WTC11 (cell line): ENCODE measurements at regions not wholly inside any gene's neighbourhood (a gene's known extent, or its start where the extent isn't known, plus 50 kb on each side); places are given as distances from the start of the nearest gene placed in this dataset.

Experiments used
- ATAC-seq: fragments of 200-7000 bp; cut with Tn5 transposase; 2 replicates; pipeline ENCODE4 v1.10.0; 2021; ENCODE audit warnings: mild to moderate bottlenecking, moderate library complexity
- CTCF ChIA-PET: fragments of 300-600 bp; sonication (Branson Sonifier 250); formaldehyde crosslinking; loops from one replicate; lab custom pipeline; 2021; ENCODE audit warnings: antibody characterized with exemption; lab: Charles Lee
- POLR2A ChIA-PET: fragments of 350-600 bp; sonication (Branson Sonifier 250); formaldehyde crosslinking; loops from one replicate; lab custom pipeline; 2021; ENCODE audit warnings: antibody characterized with exemption; lab: Charles Lee
- DNase-seq: peaks from one replicate; pipeline ENCODE4 v3.0.0; 2021; ENCODE audit warnings: low spot score
- H3K27ac Mint-ChIP-seq: 2 replicates; pipeline ENCODE4 v1.8.0; 2021; ENCODE audit warnings: mixed read lengths
- H3K27me3 Mint-ChIP-seq: 2 replicates; pipeline ENCODE4 v1.8.0; 2021; ENCODE audit warnings: low read depth, mild to moderate bottlenecking, moderate library complexity, mixed read lengths
- H3K36me3 Mint-ChIP-seq: 2 replicates; pipeline ENCODE4 v1.8.0; 2021; ENCODE audit warnings: mixed read lengths
- H3K4me1 Mint-ChIP-seq: 2 replicates; pipeline ENCODE4 v1.8.0; 2022; ENCODE audit warnings: mixed read lengths
- H3K4me3 Mint-ChIP-seq: 2 replicates; pipeline ENCODE4 v1.8.0; 2021; ENCODE audit warnings: mild to moderate bottlenecking, moderate library complexity, mixed read lengths
- H3K9me3 Mint-ChIP-seq: 2 replicates; pipeline ENCODE4 v1.8.0; 2021; ENCODE audit warnings: mixed read lengths
- AR ChIP-seq: fragments of 250-450 bp; sonication (Bioruptor Pico); IDR thresholded peaks from 2 replicates; pipeline ENCODE4 v1.9.0; 2021; ENCODE audit warnings: mild to moderate bottlenecking
- ATF3 ChIP-seq: sonication (generic); formaldehyde crosslinking; conservative IDR thresholded peaks from 2 replicates; pipeline ENCODE4 v1.8.1; 2022; ENCODE audit warnings: mild to moderate bottlenecking, missing genetic modification reagents
- E2F1 ChIP-seq: sonication (generic); formaldehyde crosslinking; IDR thresholded peaks from 2 replicates; pipeline ENCODE4 v1.8.0; 2022; ENCODE audit warnings: mild to moderate bottlenecking, missing genetic modification reagents
- E2F4 ChIP-seq: sonication (generic); formaldehyde crosslinking; IDR thresholded peaks from 2 replicates; pipeline ENCODE4 v1.8.1; 2022; ENCODE audit warnings: low read depth, mild to moderate bottlenecking, moderate library complexity, missing genetic modification reagents, borderline replicate concordance
- ESRRA ChIP-seq: sonication (generic); formaldehyde crosslinking; IDR thresholded peaks from 2 replicates; pipeline ENCODE4 v1.8.1; 2022; ENCODE audit warnings: mild to moderate bottlenecking, missing genetic modification reagents, borderline replicate concordance
- ETV6 ChIP-seq: sonication (generic); formaldehyde crosslinking; IDR thresholded peaks from 2 replicates; pipeline ENCODE4 v1.8.1; 2022; ENCODE audit warnings: mild to moderate bottlenecking, missing genetic modification reagents
- GABPB1 ChIP-seq: sonication (generic); formaldehyde crosslinking; IDR thresholded peaks from 2 replicates; pipeline ENCODE4 v1.8.1; 2023; ENCODE audit warnings: mild to moderate bottlenecking, missing genetic modification reagents
- HMGXB4 ChIP-seq: sonication (generic); formaldehyde crosslinking; IDR thresholded peaks from 2 replicates; pipeline ENCODE4 v1.8.1; 2023; ENCODE audit warnings: mild to moderate bottlenecking, moderate library complexity, missing genetic modification reagents
- MLX ChIP-seq: sonication (generic); formaldehyde crosslinking; IDR thresholded peaks from 2 replicates; pipeline ENCODE4 v1.8.1; 2023; ENCODE audit warnings: mild to moderate bottlenecking, missing genetic modification reagents, moderate library complexity
- NR3C1 ChIP-seq: sonication (generic); formaldehyde crosslinking; conservative IDR thresholded peaks from 2 replicates; pipeline ENCODE4 v1.8.1; 2023; ENCODE audit warnings: low read depth, mild to moderate bottlenecking, missing genetic modification reagents
- PRRX2 ChIP-seq: fragments of 250-450 bp; sonication (Bioruptor Pico); IDR thresholded peaks from 2 replicates; pipeline ENCODE4 v1.8.0; 2021; ENCODE audit warnings: mild to moderate bottlenecking
- RORB ChIP-seq: fragments of 250-450 bp; sonication (Bioruptor Pico); IDR thresholded peaks from 2 replicates; pipeline ENCODE4 v1.9.0; 2021; ENCODE audit warnings: mild to moderate bottlenecking
- TEAD1 ChIP-seq: sonication (generic); formaldehyde crosslinking; IDR thresholded peaks from 2 replicates; pipeline ENCODE4 v1.8.0; 2022; ENCODE audit warnings: mild to moderate bottlenecking, missing genetic modification reagents
- ZBTB21 ChIP-seq: sonication (generic); formaldehyde crosslinking; IDR thresholded peaks from 2 replicates; pipeline ENCODE4 v1.8.1; 2023; ENCODE audit warnings: mild to moderate bottlenecking, missing genetic modification reagents, borderline replicate concordance
- ZNF232 ChIP-seq: sonication (generic); formaldehyde crosslinking; IDR thresholded peaks from 2 replicates; pipeline ENCODE4 v1.8.0; 2022; ENCODE audit warnings: mild to moderate bottlenecking, missing genetic modification reagents
- ZNF281 ChIP-seq: sonication (generic); formaldehyde crosslinking; IDR thresholded peaks from 2 replicates; pipeline ENCODE4 v1.8.0; 2023; ENCODE audit warnings: mild to moderate bottlenecking, missing genetic modification reagents
- ZNF396 ChIP-seq: fragments of 250-450 bp; sonication (Bioruptor Pico); IDR thresholded peaks from 2 replicates; pipeline ENCODE4 v1.8.0; 2021; ENCODE audit warnings: mild to moderate bottlenecking, moderate library complexity, borderline replicate concordance
- ZSCAN18 ChIP-seq: fragments of 250-450 bp; sonication (Bioruptor Pico); IDR thresholded peaks from 2 replicates; pipeline ENCODE4 v2.1.2; 2022; ENCODE audit warnings: mild to moderate bottlenecking, moderate library complexity

- Mint-ChIP-seq H3K27ac (no peak overlapping the region), H3K27me3 (no peaks in the 10 kb centered on the region), H3K9me3 (no peaks in the 10 kb centered on the region), H3K4me3 (no peak overlapping the region), H3K36me3 (no peaks in the 10 kb centered on the region), H3K4me1 (no peaks in the 10 kb centered on the region; the same call in 1 of the 2 replicates)
- TF ChIP-seq RORB (CRISPR knock-in tag) (no peak), ESRRA (no peak), PRRX2 (CRISPR knock-in tag) (no peak), ZBTB21 (CRISPR knock-in tag) (no peak), AR (CRISPR knock-in tag) (no peak), ETV6 (CRISPR knock-in tag) (no peak), E2F4 (CRISPR knock-in tag) (no peak), GABPB1 (CRISPR knock-in tag) (no peak), NR3C1 (no peak), MLX (no peak)
- DNase-seq (no peak), ATAC-seq (no peak)
- ChIA-PET CTCF (no interaction called here), POLR2A (no interaction called here)
These were observed 140.5 kb downstream of the TFAP2B start for GRCh38 chr6:50959081-50959641.

- no peak overlapping the region for H3K27ac Mint-ChIP-seq
- POLR2A ChIA-PET, result no interaction called here
- H3K4me1 Mint-ChIP-seq, result no peaks in the 10 kb centered on the region
- no peaks in the 10 kb centered on the region for H3K36me3 Mint-ChIP-seq
- H3K27me3 Mint-ChIP-seq, result no peaks in the 10 kb centered on the region
- DNase-seq (no peak), ATAC-seq (no peak)
- no peak overlapping the region for H3K4me3 Mint-ChIP-seq
- no peak for TF ChIP-seq ATF3 (CRISPR knock-in tag)
- no peak for TF ChIP-seq ZNF232 (CRISPR knock-in tag)
- TF ChIP-seq ZNF396, result no peak
- no peak for TF ChIP-seq ZNF281 (CRISPR knock-in tag)
- TF ChIP-seq TEAD1 (CRISPR knock-in tag), result no peak
- no peak for TF ChIP-seq ESRRA
- no peak for TF ChIP-seq ZSCAN18 (CRISPR knock-in tag)
- no peak for TF ChIP-seq HMGXB4 (CRISPR knock-in tag)
- no peak for TF ChIP-seq E2F1 (CRISPR knock-in tag)
- H3K9me3 Mint-ChIP-seq, result no peaks in the 10 kb centered on the region
- CTCF ChIA-PET, result no interaction called here
These were observed 142.9 kb downstream of the TFAP2B start for GRCh38 chr6:50961611-50962010.
